ENCODE measurements at regions not wholly inside any gene's neighbourhood (a gene's known extent, or its start where the extent isn't known, plus 50 kb on each side); places are given as distances from the start of the nearest gene placed in this dataset.

DNA sequence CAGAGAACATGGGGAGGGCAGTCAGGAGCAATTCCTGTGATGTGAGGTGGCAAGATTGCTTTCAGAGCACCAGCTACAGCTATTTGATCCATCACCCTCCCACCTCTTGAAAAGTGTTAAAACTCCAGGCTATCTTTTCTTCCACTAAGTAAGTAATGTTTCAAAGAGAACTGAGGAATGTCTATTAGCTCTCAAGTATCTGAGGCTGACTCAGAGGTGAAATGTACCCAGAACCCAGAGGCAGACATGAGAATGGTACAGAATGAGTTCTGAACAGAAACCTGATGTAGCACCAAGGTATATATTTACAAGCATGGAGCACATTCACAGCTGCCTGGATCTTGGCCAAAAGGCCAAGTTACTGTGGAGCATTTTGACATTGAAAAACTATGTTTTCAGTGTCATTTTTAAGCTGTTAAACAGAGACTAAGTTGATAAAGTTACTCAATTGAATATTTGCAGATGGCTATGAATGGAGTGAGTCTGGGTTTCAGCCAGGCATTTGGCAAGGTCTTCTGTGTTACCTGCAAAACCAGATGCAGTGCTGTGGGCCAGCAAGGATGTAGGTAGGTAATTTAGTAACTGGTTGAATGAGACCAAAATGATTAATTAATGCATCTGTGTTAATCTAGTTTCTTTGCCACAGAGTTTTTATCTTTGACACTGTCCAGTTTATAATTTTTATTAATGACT lies 227.7 kb upstream of the CD96 start:
- Histone ChIP-seq H3K27me3 (ENCODE audit: insufficient read depth, low read length) (no peaks in the 10 kb centered on the region), H3K79me1 (ENCODE audit: insufficient read depth, low read depth, low read length, poor library complexity, severe bottlenecking) (no peaks in the 10 kb centered on the region), H3K79me2 (ENCODE audit: insufficient read depth, low read length) (no peaks in the 10 kb centered on the region), H3K4me2 (ENCODE audit: insufficient read depth, insufficient read length, low read length) (no peak overlapping the region), H4K91ac (ENCODE audit: insufficient read length, low read depth, low read length) (no peak overlapping the region), H3K9me3 (ENCODE audit: control insufficient read depth, low read depth, low read length) (no peaks in the 10 kb centered on the region), H2AK5ac (ENCODE audit: insufficient read length, low read length) (no peak overlapping the region), H4K5ac (ENCODE audit: insufficient read length, low read depth, low read length) (no peak overlapping the region), H2BK5ac (ENCODE audit: insufficient read length, low read length) (no peak overlapping the region), H3T11ph (ENCODE audit: low read length) (no peak overlapping the region), H4K8ac (replicated peaks; ENCODE audit: insufficient read length, low read depth, low read length) (no peak overlapping the region), H2BK15ac (ENCODE audit: low read depth, low read length) (no peak overlapping the region), H3K27ac (ENCODE audit: insufficient read length, low read depth, low read length) (no peak overlapping the region), H2AFZ (ENCODE audit: low read length) (no peak overlapping the region), H3K14ac (ENCODE audit: insufficient read depth, low read length) (no peak overlapping the region), H2BK12ac (ENCODE audit: insufficient read length, low read depth, low read length) (no peak overlapping the region), H3K23ac (ENCODE audit: insufficient read length, low read depth, low read length) (no peak overlapping the region), H3K9ac (ENCODE audit: extremely low read depth, insufficient read length, low read length) (no peak overlapping the region), H2BK20ac (ENCODE audit: low read depth, low read length, poor library complexity, severe bottlenecking) (no peak overlapping the region), H3K18ac (ENCODE audit: insufficient read length, low read depth, low read length) (no peak overlapping the region), H3K23me2 (ENCODE audit: insufficient read length, low read depth, low read length, poor library complexity, severe bottlenecking) (no peaks in the 10 kb centered on the region), H2BK120ac (ENCODE audit: low read depth, low read length, poor library complexity, severe bottlenecking) (no peak overlapping the region), H3K4me1 (ENCODE audit: insufficient read depth, low read length) (no peaks in the 10 kb centered on the region), H3K56ac (ENCODE audit: insufficient read length, low read depth, low read length) (no peak overlapping the region), H3K4ac (ENCODE audit: low read depth, low read length) (no peak overlapping the region), H4K20me1 (ENCODE audit: control insufficient read depth, insufficient read depth, insufficient read length) (no peaks in the 10 kb centered on the region)
- H3K27me3 Mint-ChIP-seq (ENCODE audit: low read depth): no peaks in the 10 kb centered on the region
- H3K27ac Mint-ChIP-seq: no peak overlapping the region
- no peaks in the 10 kb centered on the region for H3K36me3 Mint-ChIP-seq (ENCODE audit: insufficient read depth in 1 of 3, low read depth in 3 of 3)
- DNase-seq: no peak
- no peak for TF ChIP-seq CTCF (conservative IDR thresholded peaks at IDR 0.05)
- H3K4me3 Mint-ChIP-seq: no peak overlapping the region
- H3K4me1 Mint-ChIP-seq: no peaks in the 10 kb centered on the region
- H3K9me3 Mint-ChIP-seq: no peaks in the 10 kb centered on the region
